Posterior vena cava (tissue), 2 donors: ENCODE measurements at regions not wholly inside any gene's neighbourhood (a gene's known extent, or its start where the extent isn't known, plus 50 kb on each side); places are given as distances from the start of the nearest gene placed in this dataset.
"Not testable (repeated sequence)": the region's sequence is repeated elsewhere in the genome, so short reads cannot be mapped to it uniquely, and the experiment has no call there.

Experiments
- DNase-seq: peaks from one replicate; pipeline ENCODE4 v3.0.0-alpha.2; 2020; ENCODE audit warnings: low spot score
- intact Hi-C, 2 donors: fragments of 100-400 bp; cut with DNase I; formaldehyde crosslinking; loops; one replicate each; pipeline versions ENCODE4 v1.14.1 to v1.14.2; 2022 to 2023
- donor health status: DM: yes; HTN: yes; CAD: no.
- donor health status: DM: yes; HTN: yes; CAD: no.

- intact Hi-C loops, result no loop called here
- DNase-seq, result no peak
These were observed 107.4 kb upstream of the SGCD start for GRCh38 chr5:156219483-156220005.

GRCh38 chr5:156221816-156222215, 105.1 kb upstream of the SGCD start:
- intact Hi-C loops, result no loop called here
- no peak for DNase-seq

- intact Hi-C loops, result no loop called here
- no peak for DNase-seq
These were observed 103.4 kb upstream of the SGCD start for GRCh38 chr5:156223547-156223946.

GRCh38 chr5:156226485-156226884, 100.5 kb upstream of the SGCD start:
- DNase-seq, intact Hi-C loops: not testable (repeated sequence)

GRCh38 chr5:156230887-156231286, 96.1 kb upstream of the SGCD start:
- intact Hi-C loops, result no loop called here
- no peak for DNase-seq

GRCh38 chr5:156232251-156232869, 94.6 kb upstream of the SGCD start:
- intact Hi-C loops, result no loop called here
- no peak for DNase-seq

- intact Hi-C loops, result no loop called here
- no peak for DNase-seq
These were observed 89.6 kb upstream of the SGCD start for GRCh38 chr5:156237361-156237760.

GRCh38 chr5:156239800-156240199, 87.2 kb upstream of the SGCD start:
- DNase-seq, result no peak
- intact Hi-C loops, result no loop called here

- no peak for DNase-seq
These were observed 86.5 kb upstream of the SGCD start for GRCh38 chr5:156240414-156240813.

GRCh38 chr5:156241266-156241665, 85.7 kb upstream of the SGCD start:
- intact Hi-C loops, result no loop called here

More at GRCh38 chr5:156240414-156240813, 86.5 kb upstream of the SGCD start:
- intact Hi-C loops, result no loop called here

GRCh38 chr5:156245895-156246294, 81.1 kb upstream of the SGCD start:
- intact Hi-C loops, result no loop called here
- no peak for DNase-seq

More at GRCh38 chr5:156241266-156241665, 85.7 kb upstream of the SGCD start:
- DNase-seq, result no peak

- no peak for DNase-seq
- intact Hi-C loops, result no loop called here
These were observed 75.9 kb upstream of the SGCD start for GRCh38 chr5:156251076-156251475.

- intact Hi-C loops, result no loop called here
- no peak for DNase-seq
These were observed 73.8 kb upstream of the SGCD start for GRCh38 chr5:156253130-156253529.

GRCh38 chr5:156254196-156254595, 72.8 kb upstream of the SGCD start:
- intact Hi-C loops, result no loop called here
- no peak for DNase-seq

GRCh38 chr5:156256642-156257041, 70.3 kb upstream of the SGCD start:
- intact Hi-C loops, result no loop called here
- DNase-seq, result no peak

GRCh38 chr5:156258934-156259333, 68.0 kb upstream of the SGCD start:
- DNase-seq, result no peak
- intact Hi-C loops, result no loop called here

- DNase-seq, result no peak
- intact Hi-C loops, result no loop called here
These were observed 67.3 kb upstream of the SGCD start for GRCh38 chr5:156259618-156260017.

- no peak for DNase-seq
- intact Hi-C loops, result no loop called here
These were observed 65.6 kb upstream of the SGCD start for GRCh38 chr5:156261275-156261939.

- DNase-seq, result no peak
- intact Hi-C loops, result no loop called here
These were observed 55.4 kb upstream of the SGCD start for GRCh38 chr5:156271569-156271968.

GRCh38 chr5:156272139-156272538, 54.8 kb upstream of the SGCD start:
- DNase-seq, result no peak
- intact Hi-C loops, result no loop called here

- DNase-seq, result no peak
- intact Hi-C loops, result no loop called here
These were observed 53.6 kb upstream of the SGCD start for GRCh38 chr5:156273325-156273724.
